Fibroblast of lung (primary cell): ENCODE measurements at regions not wholly inside any gene's neighbourhood (a gene's known extent, or its start where the extent isn't known, plus 50 kb on each side); places are given as distances from the start of the nearest gene placed in this dataset.

Source experiments
- DNase-seq, 2 donors: peaks; one replicate each; pipeline versions ENCODE4 v3.0.0 to v3.0.0-alpha.2; 2010; ENCODE audit warnings: low read depth in 2 of 2
- H2AFZ ChIP-seq: 2 replicates; pipeline ENCODE4 v1.5.1; 2012; ENCODE audit warnings: low read length, control low read depth, inconsistent platforms
- H3K27ac ChIP-seq: 2 replicates; pipeline ENCODE4 v1.5.1; 2011; ENCODE audit warnings: low read length, control low read depth; ENCODE audit not compliant: insufficient read depth
- H3K27me3 ChIP-seq: 2 replicates; pipeline ENCODE4 v1.5.1; 2011; ENCODE audit warnings: mild to moderate bottlenecking, low read length; ENCODE audit not compliant: control insufficient read depth, insufficient read depth
- H3K36me3 ChIP-seq: 2 replicates; pipeline ENCODE4 v1.5.1; 2011; ENCODE audit warnings: low read length; ENCODE audit not compliant: control insufficient read depth, insufficient read depth
- H3K4me1 ChIP-seq: 2 replicates; pipeline ENCODE4 v1.5.1; 2011; ENCODE audit warnings: low read length; ENCODE audit not compliant: control insufficient read depth, insufficient read depth; ENCODE audit errors: extremely low read depth
- H3K4me2 ChIP-seq: 2 replicates; pipeline ENCODE4 v1.5.1; 2011; ENCODE audit warnings: low read length, control low read depth; ENCODE audit not compliant: insufficient read depth; ENCODE audit errors: extremely low read depth
- H3K4me3 ChIP-seq, 4 experiments: fragments of 200-600 bp in 1 of 4; sonication (generic) in 1 of 4; replicated peaks in 1 of 4; 2 replicates each; pipeline ENCODE4 v1.5.1; 2011 to 2016; ENCODE audit warnings: low read length in 4 of 4, low read depth in 3 of 4, mild to moderate bottlenecking in 3 of 4, control low read depth in 2 of 4, inconsistent platforms in 1 of 4, mixed read lengths in 1 of 4; ENCODE audit not compliant: insufficient read depth in 1 of 4; ENCODE audit errors: control extremely low read depth in 1 of 4
- H3K79me2 ChIP-seq: 2 replicates; pipeline ENCODE4 v1.5.1; 2012; ENCODE audit warnings: mild to moderate bottlenecking, low read length, inconsistent platforms; ENCODE audit not compliant: control insufficient read depth, insufficient read depth
- H3K9ac ChIP-seq: 2 replicates; pipeline ENCODE4 v1.5.1; 2011; ENCODE audit warnings: mild to moderate bottlenecking, low read length, control low read depth; ENCODE audit not compliant: insufficient read depth
- H3K9me3 ChIP-seq: 2 replicates; pipeline ENCODE4 v1.5.1; 2012; ENCODE audit warnings: low read depth, low read length; ENCODE audit not compliant: control insufficient read depth, insufficient read depth
- H4K20me1 ChIP-seq: 2 replicates; pipeline ENCODE4 v1.5.1; 2011; ENCODE audit warnings: low read length; ENCODE audit not compliant: control insufficient read depth, insufficient read depth; ENCODE audit errors: extremely low read depth
- EZH2 ChIP-seq: IDR thresholded peaks from 2 replicates; pipeline ENCODE4 v1.5.1; 2012; ENCODE audit warnings: low read length, control low read depth, mild to moderate bottlenecking; ENCODE audit errors: missing control alignments
- TF ChIP-seq, protein P1 (sequence below), 2 donors: IDR thresholded peaks in 1 of 2; conservative IDR thresholded peaks in 1 of 2; 1 replicate in 1 of 2; 2 replicates in 1 of 2; pipeline ENCODE4 v1.5.1; 2011 to 2012; ENCODE audit warnings: low read length in 2 of 2, control low read depth in 1 of 2, inconsistent platforms in 1 of 2, low read depth in 1 of 2, mild to moderate bottlenecking in 1 of 2

DNA sequence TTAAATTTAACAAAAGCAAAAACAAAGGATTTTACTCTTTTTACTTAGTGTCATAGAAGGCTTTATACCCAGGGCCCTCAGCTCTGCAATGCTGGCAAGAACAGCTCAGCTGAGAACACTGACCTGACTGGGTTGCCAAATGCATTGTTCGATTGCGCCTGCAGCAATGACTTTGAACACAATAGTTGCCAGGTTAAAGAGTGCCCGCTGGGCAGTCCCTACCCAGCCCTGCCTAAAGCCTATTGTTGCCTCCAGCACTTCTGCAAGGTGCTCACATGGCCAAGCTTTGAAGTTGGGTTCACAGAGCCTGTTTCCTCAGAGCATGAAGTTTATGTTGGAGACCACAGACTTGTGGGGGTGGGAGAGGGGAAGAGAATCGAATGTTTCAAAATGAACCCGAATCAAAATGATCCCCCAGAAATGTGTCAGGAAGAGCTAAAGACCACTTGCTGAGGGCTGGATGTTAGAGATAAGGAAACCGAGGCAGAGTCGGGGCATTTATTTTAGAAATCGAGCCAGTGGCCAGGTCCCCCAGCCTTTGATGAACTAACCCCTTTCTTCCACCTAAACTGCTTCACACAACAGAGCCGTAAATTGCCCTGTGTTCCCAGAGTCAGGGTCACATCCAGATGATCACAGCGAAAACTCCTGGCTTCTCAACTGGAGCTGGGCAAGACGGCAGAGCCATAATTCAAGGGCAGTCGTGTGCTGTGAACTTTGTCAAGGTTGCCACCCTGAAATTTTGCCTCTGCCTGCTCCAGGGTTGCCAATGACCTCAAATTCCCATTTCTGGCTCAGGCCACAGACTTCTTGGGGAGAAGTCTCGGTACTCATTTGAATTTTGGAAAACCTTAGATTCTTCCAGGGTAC is 55.0 kb downstream of the FOXA2 start:
- H3K27me3 ChIP-seq: no peaks in the 10 kb centered on the region
- no peak for DNase-seq
- no peak overlapping the region for H3K4me3 ChIP-seq
- H3K79me2 ChIP-seq: no peaks in the 10 kb centered on the region
- H3K4me1 ChIP-seq: no peaks in the 10 kb centered on the region
- no peak for TF ChIP-seq EZH2
- TF ChIP-seq, protein P1, sequence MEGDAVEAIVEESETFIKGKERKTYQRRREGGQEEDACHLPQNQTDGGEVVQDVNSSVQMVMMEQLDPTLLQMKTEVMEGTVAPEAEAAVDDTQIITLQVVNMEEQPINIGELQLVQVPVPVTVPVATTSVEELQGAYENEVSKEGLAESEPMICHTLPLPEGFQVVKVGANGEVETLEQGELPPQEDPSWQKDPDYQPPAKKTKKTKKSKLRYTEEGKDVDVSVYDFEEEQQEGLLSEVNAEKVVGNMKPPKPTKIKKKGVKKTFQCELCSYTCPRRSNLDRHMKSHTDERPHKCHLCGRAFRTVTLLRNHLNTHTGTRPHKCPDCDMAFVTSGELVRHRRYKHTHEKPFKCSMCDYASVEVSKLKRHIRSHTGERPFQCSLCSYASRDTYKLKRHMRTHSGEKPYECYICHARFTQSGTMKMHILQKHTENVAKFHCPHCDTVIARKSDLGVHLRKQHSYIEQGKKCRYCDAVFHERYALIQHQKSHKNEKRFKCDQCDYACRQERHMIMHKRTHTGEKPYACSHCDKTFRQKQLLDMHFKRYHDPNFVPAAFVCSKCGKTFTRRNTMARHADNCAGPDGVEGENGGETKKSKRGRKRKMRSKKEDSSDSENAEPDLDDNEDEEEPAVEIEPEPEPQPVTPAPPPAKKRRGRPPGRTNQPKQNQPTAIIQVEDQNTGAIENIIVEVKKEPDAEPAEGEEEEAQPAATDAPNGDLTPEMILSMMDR (conservative IDR thresholded peaks at IDR 0.05 in 1 of 2, IDR thresholded peaks at IDR 0.05 in 1 of 2; ENCODE audit: low read depth in 1 of 2, low read length in 2 of 2): no peak
- H3K27ac ChIP-seq: no peak overlapping the region
- no peak overlapping the region for H3K4me2 ChIP-seq
- no peak overlapping the region for H3K9ac ChIP-seq
- no peaks in the 10 kb centered on the region for H3K9me3 ChIP-seq
- H3K36me3 ChIP-seq: no peaks in the 10 kb centered on the region
- no peak overlapping the region for H2AFZ ChIP-seq
- H4K20me1 ChIP-seq: no peaks in the 10 kb centered on the region

DNA sequence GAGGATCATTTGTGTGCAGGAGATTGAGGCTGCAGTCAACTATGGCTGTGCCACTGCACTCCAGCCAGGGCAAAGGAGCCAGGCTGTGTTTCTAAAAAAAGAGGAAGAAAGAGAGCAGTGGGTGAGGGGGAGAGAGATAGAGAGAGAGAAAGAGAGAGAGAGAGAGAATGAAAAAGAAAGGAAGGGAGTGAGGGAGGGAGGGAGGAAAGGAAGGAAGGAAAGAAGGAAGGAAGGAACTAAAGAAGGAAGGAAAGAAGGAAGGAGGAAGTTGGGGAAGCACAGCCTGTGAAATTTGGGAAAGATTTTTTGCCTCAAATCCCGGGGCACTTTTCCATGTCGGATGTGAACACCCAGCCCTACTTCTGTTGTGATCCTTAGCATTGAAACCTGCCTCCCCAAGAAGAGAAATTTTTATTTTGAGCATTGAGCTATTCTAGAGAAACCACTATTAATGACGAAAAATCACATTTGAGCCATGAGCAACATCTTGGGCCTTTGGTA is 57.8 kb downstream of the FOXA2 start:
- Histone ChIP-seq H2AFZ (no peak overlapping the region), H3K4me3 (no peak overlapping the region), H3K9me3 (no peaks in the 10 kb centered on the region), H3K36me3 (no peaks in the 10 kb centered on the region), H3K27me3 (no peaks in the 10 kb centered on the region), H3K4me2 (no peak overlapping the region), H3K4me1 (no peaks in the 10 kb centered on the region), H3K79me2 (no peaks in the 10 kb centered on the region), H3K27ac (no peak overlapping the region), H4K20me1 (no peaks in the 10 kb centered on the region), H3K9ac (no peak overlapping the region)
- no peak for TF ChIP-seq EZH2
- TF ChIP-seq, protein P1 (conservative IDR thresholded peaks at IDR 0.05 in 1 of 2, IDR thresholded peaks at IDR 0.05 in 1 of 2; ENCODE audit: low read depth in 1 of 2, low read length in 2 of 2): no peak
- no peak for DNase-seq

DNA sequence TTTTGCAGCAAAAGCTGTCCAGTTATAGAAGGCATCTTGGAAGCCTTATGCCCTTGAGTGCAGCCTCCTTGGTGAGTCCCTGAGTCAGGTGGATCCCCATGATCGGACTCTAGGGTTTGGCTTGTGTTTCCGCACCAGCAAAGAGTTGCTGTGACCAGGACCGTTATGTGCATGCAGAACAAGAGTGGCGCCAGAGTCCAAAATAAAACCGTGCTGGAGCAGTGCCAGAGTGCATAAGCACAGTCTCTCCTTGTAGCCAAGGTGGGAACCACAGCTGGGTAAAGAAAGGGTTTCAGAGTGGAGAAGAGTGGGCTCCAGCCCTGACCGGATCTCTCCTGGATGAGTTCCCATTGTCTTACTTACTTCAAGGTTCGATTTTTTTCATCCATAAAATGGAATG is 58.6 kb downstream of the FOXA2 start:
- Histone ChIP-seq H4K20me1 (no peaks in the 10 kb centered on the region), H3K36me3 (no peaks in the 10 kb centered on the region), H3K27me3 (no peaks in the 10 kb centered on the region), H3K4me2 (no peak overlapping the region), H3K4me3 (no peak overlapping the region), H3K79me2 (no peaks in the 10 kb centered on the region), H3K9me3 (no peaks in the 10 kb centered on the region), H3K27ac (no peak overlapping the region), H3K9ac (no peak overlapping the region), H3K4me1 (no peaks in the 10 kb centered on the region), H2AFZ (no peak overlapping the region)
- DNase-seq: no peak
- TF ChIP-seq, protein P1 (conservative IDR thresholded peaks at IDR 0.05 in 1 of 2, IDR thresholded peaks at IDR 0.05 in 1 of 2; ENCODE audit: low read depth in 1 of 2, low read length in 2 of 2): no peak
- TF ChIP-seq EZH2: no peak
